GM06990 (cell line): ENCODE measurements at regions not wholly inside any gene's neighbourhood (a gene's known extent, or its start where the extent isn't known, plus 50 kb on each side); places are given as distances from the start of the nearest gene placed in this dataset.

Experiments
- DNase-seq: peaks from one replicate; pipeline ENCODE4 v3.0.0-alpha.2; 2011; ENCODE audit not compliant: insufficient read length; ENCODE audit errors: extremely low read depth
- H3K27me3 ChIP-seq: replicated peaks from 2 replicates; pipeline ENCODE4 v1.6.0; 2011; ENCODE audit warnings: low read length; ENCODE audit not compliant: control insufficient read depth, insufficient read depth
- H3K36me3 ChIP-seq: 2 replicates; pipeline ENCODE4 v1.5.1; 2011; ENCODE audit warnings: low read length; ENCODE audit not compliant: control insufficient read depth, insufficient read depth
- H3K4me3 ChIP-seq: replicated peaks from 2 replicates; pipeline ENCODE4 v1.5.1; 2011; ENCODE audit warnings: low read depth, mild to moderate bottlenecking, control low read depth, low read length
- TF ChIP-seq, protein P1 (sequence below): IDR thresholded peaks from 2 replicates; pipeline ENCODE4 v1.5.1; 2011; ENCODE audit warnings: low read length, control low read depth, mild to moderate bottlenecking, inconsistent platforms; ENCODE audit not compliant: insufficient read depth, poor library complexity, severe bottlenecking

GRCh38 chr13:79051472-79051871, 354.6 kb downstream of the RBM26 start:
- no peaks in the 10 kb centered on the region for H3K36me3 ChIP-seq
- no peak overlapping the region for H3K4me3 ChIP-seq
- TF ChIP-seq, protein P1, sequence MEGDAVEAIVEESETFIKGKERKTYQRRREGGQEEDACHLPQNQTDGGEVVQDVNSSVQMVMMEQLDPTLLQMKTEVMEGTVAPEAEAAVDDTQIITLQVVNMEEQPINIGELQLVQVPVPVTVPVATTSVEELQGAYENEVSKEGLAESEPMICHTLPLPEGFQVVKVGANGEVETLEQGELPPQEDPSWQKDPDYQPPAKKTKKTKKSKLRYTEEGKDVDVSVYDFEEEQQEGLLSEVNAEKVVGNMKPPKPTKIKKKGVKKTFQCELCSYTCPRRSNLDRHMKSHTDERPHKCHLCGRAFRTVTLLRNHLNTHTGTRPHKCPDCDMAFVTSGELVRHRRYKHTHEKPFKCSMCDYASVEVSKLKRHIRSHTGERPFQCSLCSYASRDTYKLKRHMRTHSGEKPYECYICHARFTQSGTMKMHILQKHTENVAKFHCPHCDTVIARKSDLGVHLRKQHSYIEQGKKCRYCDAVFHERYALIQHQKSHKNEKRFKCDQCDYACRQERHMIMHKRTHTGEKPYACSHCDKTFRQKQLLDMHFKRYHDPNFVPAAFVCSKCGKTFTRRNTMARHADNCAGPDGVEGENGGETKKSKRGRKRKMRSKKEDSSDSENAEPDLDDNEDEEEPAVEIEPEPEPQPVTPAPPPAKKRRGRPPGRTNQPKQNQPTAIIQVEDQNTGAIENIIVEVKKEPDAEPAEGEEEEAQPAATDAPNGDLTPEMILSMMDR: no peak
- DNase-seq: no peak
- H3K27me3 ChIP-seq: no peaks in the 10 kb centered on the region

- TF ChIP-seq, protein P1: no peak
- Histone ChIP-seq H3K27me3 (no peaks in the 10 kb centered on the region), H3K4me3 (no peak overlapping the region), H3K36me3 (no peaks in the 10 kb centered on the region)
- no peak for DNase-seq
These were observed 361.6 kb downstream of the RBM26 start for GRCh38 chr13:79044415-79044814.

DNA sequence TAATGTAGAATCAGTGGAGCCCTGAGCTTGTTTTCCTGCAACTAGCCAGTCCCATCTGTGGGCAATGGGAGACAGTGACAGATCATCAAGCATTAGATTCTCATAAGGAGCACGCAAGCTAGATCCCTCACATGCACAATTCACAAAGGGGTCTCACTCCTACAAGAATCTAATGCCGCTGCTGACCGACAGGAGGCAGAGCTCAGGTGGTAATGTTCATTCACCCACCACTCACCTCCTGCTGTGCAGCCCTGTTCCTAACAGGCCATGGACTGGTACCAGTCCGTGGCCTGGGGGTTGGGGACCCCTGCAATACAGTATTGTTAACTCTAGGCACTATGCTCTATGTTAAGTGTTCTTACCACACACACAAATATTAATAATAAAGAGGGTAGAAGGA, 362.8 kb downstream of the RBM26 start:
- H3K27me3 ChIP-seq: no peaks in the 10 kb centered on the region
- DNase-seq: no peak
- H3K36me3 ChIP-seq: no peaks in the 10 kb centered on the region
- TF ChIP-seq, protein P1: no peak
- no peak overlapping the region for H3K4me3 ChIP-seq

DNA sequence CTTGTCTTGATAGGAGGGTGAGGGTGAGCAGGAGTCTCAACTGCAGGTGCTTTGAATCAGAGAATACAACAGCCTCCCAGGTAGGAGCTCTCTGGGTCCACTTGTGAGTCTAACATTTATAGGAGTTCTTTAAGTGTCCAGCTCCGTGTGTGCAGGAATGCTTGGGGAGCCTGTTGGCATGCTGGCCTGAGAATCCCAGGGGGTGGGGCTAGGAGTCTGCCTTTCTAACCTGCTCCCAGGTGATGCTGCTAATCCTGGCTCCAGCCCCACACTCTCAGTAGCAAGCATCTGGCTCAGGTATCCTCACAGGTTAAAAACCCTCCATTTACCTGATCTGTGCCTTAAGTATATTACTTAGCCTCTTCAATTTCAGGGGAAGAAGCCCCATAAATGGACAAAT, 368.9 kb downstream of the RBM26 start:
- Histone ChIP-seq H3K27me3 (no peaks in the 10 kb centered on the region), H3K4me3 (no peak overlapping the region), H3K36me3 (no peaks in the 10 kb centered on the region)
- TF ChIP-seq, protein P1: no peak
- no peak for DNase-seq

- H3K27me3 ChIP-seq: no peaks in the 10 kb centered on the region
- H3K36me3 ChIP-seq: no peaks in the 10 kb centered on the region
- no peak overlapping the region for H3K4me3 ChIP-seq
- no peak for DNase-seq
- TF ChIP-seq, protein P1: no peak
These were observed 371.7 kb downstream of the RBM26 start for GRCh38 chr13:79034341-79034740.

DNA sequence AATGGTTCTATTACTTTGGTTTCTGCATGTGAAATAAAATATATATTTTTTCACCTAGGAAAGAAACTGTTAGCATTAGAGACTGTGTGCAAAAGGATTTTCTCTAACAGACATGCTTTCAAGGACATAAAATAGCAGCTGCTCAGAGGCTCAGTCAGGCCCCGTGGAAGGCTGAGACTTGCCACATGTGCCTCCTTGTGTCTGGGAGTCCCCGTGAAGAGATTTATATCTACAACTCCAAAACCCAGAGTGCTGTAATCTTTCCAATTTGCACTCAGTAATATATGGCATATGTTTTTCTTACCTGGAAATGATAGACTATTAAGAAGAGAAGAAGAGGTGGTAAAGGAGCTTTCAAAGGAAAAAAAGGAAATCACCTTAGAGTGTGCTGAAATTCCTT, 371.6 kb upstream of the OBI1 start:
- H3K36me3 ChIP-seq: no peaks in the 10 kb centered on the region
- H3K4me3 ChIP-seq: no peak overlapping the region
- TF ChIP-seq, protein P1: no peak
- DNase-seq: no peak
- no peaks in the 10 kb centered on the region for H3K27me3 ChIP-seq
